Ovary (tissue), 7 donors: ENCODE measurements at regions not wholly inside any gene's neighbourhood (a gene's known extent, or its start where the extent isn't known, plus 50 kb on each side); places are given as distances from the start of the nearest gene placed in this dataset.
"Not testable (repeated sequence)": the region's sequence is repeated elsewhere in the genome, so short reads cannot be mapped to it uniquely, and the experiment has no call there.

ENCODE experiments used
- DNase-seq, 5 donors: peaks; one replicate each; pipeline ENCODE4 v3.0.0-alpha.2; 2019 to 2020
- H3K27ac ChIP-seq, 2 donors: fragments of 200-600 bp; one replicate each; pipeline versions ENCODE4 v1.5.1 to v1.8.0; 2019 to 2022
- H3K27me3 ChIP-seq: fragments of 200-600 bp; one replicate; pipeline ENCODE4 v1.8.0; 2022
- H3K36me3 ChIP-seq: fragments of 200-600 bp; sonication (generic); one replicate; pipeline ENCODE4 v1.5.1; 2019
- H3K4me1 ChIP-seq: one replicate; pipeline ENCODE4 v1.8.1; 2013; ENCODE audit warnings: mild to moderate bottlenecking, moderate library complexity; ENCODE audit not compliant: insufficient read depth
- H3K4me3 ChIP-seq: fragments of 200-600 bp; sonication (generic); one replicate; pipeline ENCODE4 v1.5.1; 2017
- H3K9me3 ChIP-seq, 2 donors: fragments of 200-600 bp in 1 of 2; sonication (generic) in 1 of 2; one replicate each; pipeline versions ENCODE4 v1.5.1 to v1.8.1; 2013 to 2019; ENCODE audit warnings: mild to moderate bottlenecking in 1 of 2, moderate library complexity in 1 of 2
- EP300 ChIP-seq: sonication (generic); formaldehyde crosslinking; IDR thresholded peaks from one replicate; pipeline ENCODE4 v1.6.1; 2017; ENCODE audit warnings: antibody characterized with exemption
- POLR2A ChIP-seq: fragments of 450-650 bp; IDR thresholded peaks from one replicate; pipeline ENCODE4 v1.6.1; 2017; ENCODE audit warnings: antibody characterized with exemption, mild to moderate bottlenecking, moderate library complexity
- WGBS, 3 donors: extraction: QIAGEN DNeasy Blood & Tissue Kit in 1 of 3; methylation state at CpG; one replicate each; pipeline versions ENCODE4 v1.1.5 to v1.1.7; 2013 to 2017; 5-methylcytosine and 5-hydroxymethylcytosine counted together
- intact Hi-C, 4 donors: fragments of 100-400 bp; cut with DNase I; formaldehyde crosslinking; loops; one replicate each; pipeline versions ENCODE4 v1.11.0 to v1.15.1; 2022 to 2023
- TF ChIP-seq, protein P1 (sequence below), 3 donors: fragments of 450-650 bp in 2 of 3; fragments of 200-600 bp in 1 of 3; IDR thresholded peaks; one replicate each; pipeline versions ENCODE4 v1.5.1 to v1.8.0; 2016 to 2022; ENCODE audit warnings: antibody characterized with exemption in 3 of 3, mild to moderate bottlenecking in 1 of 3
- donor health status: DM: no; HTN: no; CAD: no; lungs with moderate emphysema.
- donor health status: DM: no; HTN: no; CAD: no.
- donor health status: Bipolar disorder and iron deficiency.
- donor health status: DM: no; HTN: no; CAD: no.
- donor health status: DM: yes; HTN: yes; CAD: no.

DNA sequence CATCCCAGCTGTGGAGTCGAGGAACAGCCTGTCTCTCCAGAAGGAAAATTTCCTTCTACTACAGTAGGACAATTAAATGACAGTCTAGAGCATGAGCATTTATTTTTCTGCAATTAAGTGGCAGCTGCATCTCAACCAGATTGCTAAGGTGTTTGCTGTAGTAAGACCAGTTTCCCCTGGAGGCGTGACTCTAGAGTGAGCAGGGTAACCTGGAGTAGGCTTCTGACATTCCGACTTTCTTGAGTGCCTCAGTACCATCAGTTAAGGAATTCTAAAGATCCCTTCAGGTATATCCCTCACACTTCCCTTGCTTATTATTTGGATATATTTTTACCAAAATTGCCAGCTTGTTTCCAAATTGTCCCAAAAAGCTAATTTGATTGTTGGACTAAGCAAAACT lies 59.2 kb upstream of the IRX2 start:
- Histone ChIP-seq H3K4me3 (no peak overlapping the region), H3K36me3 (no peaks in the 10 kb centered on the region), H3K4me1 (no peaks in the 10 kb centered on the region), H3K27me3 (no peaks in the 10 kb centered on the region), H3K9me3 (no peaks in the 10 kb centered on the region), H3K27ac (no peak overlapping the region)
- WGBS, 3 donors, result 75 to 82% (median 80%) methylated on average over 3 of the region's 3 CpGs
- intact Hi-C loops, result no loop called here
- no peak for DNase-seq
- TF ChIP-seq EP300 (no peak), POLR2A (no peak)
- TF ChIP-seq, protein P1, sequence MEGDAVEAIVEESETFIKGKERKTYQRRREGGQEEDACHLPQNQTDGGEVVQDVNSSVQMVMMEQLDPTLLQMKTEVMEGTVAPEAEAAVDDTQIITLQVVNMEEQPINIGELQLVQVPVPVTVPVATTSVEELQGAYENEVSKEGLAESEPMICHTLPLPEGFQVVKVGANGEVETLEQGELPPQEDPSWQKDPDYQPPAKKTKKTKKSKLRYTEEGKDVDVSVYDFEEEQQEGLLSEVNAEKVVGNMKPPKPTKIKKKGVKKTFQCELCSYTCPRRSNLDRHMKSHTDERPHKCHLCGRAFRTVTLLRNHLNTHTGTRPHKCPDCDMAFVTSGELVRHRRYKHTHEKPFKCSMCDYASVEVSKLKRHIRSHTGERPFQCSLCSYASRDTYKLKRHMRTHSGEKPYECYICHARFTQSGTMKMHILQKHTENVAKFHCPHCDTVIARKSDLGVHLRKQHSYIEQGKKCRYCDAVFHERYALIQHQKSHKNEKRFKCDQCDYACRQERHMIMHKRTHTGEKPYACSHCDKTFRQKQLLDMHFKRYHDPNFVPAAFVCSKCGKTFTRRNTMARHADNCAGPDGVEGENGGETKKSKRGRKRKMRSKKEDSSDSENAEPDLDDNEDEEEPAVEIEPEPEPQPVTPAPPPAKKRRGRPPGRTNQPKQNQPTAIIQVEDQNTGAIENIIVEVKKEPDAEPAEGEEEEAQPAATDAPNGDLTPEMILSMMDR (IDR thresholded peaks at IDR 0.05), result no peak

DNA sequence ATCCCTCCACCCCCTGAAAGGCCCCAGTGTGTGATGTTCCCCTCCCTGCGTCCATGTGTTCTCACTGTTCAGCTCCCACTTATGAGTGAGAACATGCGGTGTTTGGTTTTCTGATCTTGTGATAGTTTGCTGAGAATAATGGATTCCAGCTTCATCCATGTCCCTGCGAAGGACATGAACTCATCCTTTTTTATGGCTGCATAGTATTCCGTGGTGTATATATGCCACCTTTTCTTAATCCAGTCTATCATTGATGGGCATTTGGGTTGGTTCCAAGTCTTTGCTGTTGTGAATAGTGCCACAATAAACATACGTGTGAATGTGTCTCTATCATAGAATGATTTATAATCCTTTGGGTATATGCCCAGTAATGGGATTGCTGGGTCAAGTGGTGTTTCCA lies 55.8 kb upstream of the IRX2 start:
- DNase-seq, intact Hi-C loops, H3K27ac ChIP-seq, H3K9me3 ChIP-seq, H3K4me3 ChIP-seq, H3K27me3 ChIP-seq, H3K36me3 ChIP-seq, H3K4me1 ChIP-seq: not testable (repeated sequence)
- WGBS, 3 donors, result 67 to 78% (median 70%) methylated on average over 5 of the region's 5 CpGs

DNA sequence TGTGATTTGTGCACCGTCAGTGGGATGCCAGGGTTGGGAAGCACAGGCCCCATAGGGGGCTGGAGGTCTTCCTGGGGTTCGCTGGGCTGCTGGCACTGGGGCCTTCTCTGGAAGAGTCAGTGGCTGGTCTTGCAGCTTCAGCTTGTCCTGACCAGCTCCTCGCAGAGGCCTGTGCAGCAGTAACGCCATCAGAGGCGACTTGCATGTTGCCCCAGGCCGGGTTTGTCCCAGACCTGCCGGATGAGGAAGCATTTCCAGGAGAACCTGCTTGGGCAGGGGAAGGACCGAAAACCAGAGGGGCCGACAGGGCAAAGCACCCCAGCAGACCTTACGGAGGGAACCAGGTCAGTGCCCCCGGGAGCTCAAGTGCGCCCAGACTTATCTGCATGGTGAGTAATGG lies 54.7 kb upstream of the IRX2 start:
- Histone ChIP-seq H3K4me1 (no peaks in the 10 kb centered on the region), H3K4me3 (no peak overlapping the region), H3K27ac (no peak overlapping the region), H3K9me3 (no peaks in the 10 kb centered on the region), H3K36me3 (no peaks in the 10 kb centered on the region), H3K27me3 (no peaks in the 10 kb centered on the region)
- intact Hi-C loops, result no loop called here
- no peak for TF ChIP-seq POLR2A
- TF ChIP-seq, protein P1 (IDR thresholded peaks at IDR 0.05), result no peak
- DNase-seq, result no peak
- 76 to 83% (median 77%) methylated on average over 12 of the region's 12 CpGs for WGBS, 3 donors

DNA sequence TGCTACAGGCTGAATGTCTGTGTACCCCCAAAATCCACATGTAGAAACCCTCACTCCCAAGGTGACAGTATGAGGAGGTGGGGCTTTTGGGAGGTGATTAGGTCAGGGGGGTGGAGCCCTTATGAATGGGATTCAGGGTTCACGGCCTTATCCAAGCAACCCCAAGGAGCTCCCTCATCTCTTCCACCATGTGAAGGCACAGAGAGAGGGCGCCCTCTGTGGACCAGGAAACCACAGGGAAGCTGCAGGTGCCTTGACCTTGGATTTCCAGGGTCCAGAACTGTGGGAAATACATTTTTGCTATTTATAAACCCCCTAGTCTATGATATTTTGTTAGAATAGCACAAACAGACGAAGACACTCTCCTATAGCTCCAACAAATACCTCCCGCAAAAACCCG lies 53.6 kb upstream of the IRX2 start:
- no peak overlapping the region for H3K4me3 ChIP-seq
- no peaks in the 10 kb centered on the region for H3K4me1 ChIP-seq
- TF ChIP-seq EP300, result no peak
- TF ChIP-seq POLR2A, result no peak
- TF ChIP-seq, protein P1 (IDR thresholded peaks at IDR 0.05), result no peak
- no peaks in the 10 kb centered on the region for H3K9me3 ChIP-seq
- H3K27me3 ChIP-seq, result no peaks in the 10 kb centered on the region
- no peak overlapping the region for H3K27ac ChIP-seq
- H3K36me3 ChIP-seq, result no peaks in the 10 kb centered on the region
- 58 to 64% (median 60%) methylated on average over 5 of the region's 5 CpGs for WGBS, 3 donors
- intact Hi-C loops, result no loop called here
- no peak for DNase-seq

DNA sequence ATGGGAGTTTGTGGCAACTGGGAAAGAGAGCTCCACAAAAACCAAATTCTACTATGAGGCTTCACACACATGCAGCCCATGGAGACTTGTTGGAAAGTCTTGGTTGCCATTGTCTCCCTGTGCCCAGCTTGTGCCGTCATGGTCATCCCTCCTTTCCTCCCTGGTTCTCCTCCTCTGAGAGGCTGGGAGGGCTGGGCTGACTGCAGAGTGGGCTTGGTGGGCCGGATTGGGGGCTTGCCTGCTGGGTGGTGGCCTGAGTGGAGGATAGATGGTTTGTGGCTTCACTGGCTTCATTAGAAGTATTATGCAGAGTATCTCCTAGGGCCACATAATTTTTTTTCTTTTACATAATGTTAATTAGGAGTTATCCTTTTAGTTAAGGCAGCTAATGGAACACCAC lies 52.3 kb upstream of the IRX2 start:
- Histone ChIP-seq H3K4me3 (no peak overlapping the region), H3K36me3 (no peaks in the 10 kb centered on the region), H3K4me1 (no peaks in the 10 kb centered on the region), H3K27me3 (no peaks in the 10 kb centered on the region), H3K9me3 (no peaks in the 10 kb centered on the region), H3K27ac (no peak overlapping the region)
- TF ChIP-seq, protein P1 (IDR thresholded peaks at IDR 0.05), result no peak
- no peak for TF ChIP-seq POLR2A
- TF ChIP-seq EP300, result no peak
- no peak for DNase-seq
- WGBS, 3 donors, result 60 to 81% (median 70%) methylated on average over 2 of the region's 2 CpGs
- intact Hi-C loops, result no loop called here
